HG03135 (cell line): ENCODE measurements at regions not wholly inside any gene's neighbourhood (a gene's known extent, or its start where the extent isn't known, plus 50 kb on each side); places are given as distances from the start of the nearest gene placed in this dataset.

ENCODE experiments used
- ATAC-seq: cut with Tn5 transposase; IDR thresholded peaks from one replicate; pipeline ENCODE4 v1.9.1; 2021; ENCODE audit warnings: mild to moderate bottlenecking, moderate library complexity; ENCODE audit not compliant: unreplicated experiment

- ATAC-seq, result no peak
Measured at GRCh38 chr15:39487458-39487735, 93.5 kb upstream of the THBS1 start.

- ATAC-seq, result no peak
Measured at GRCh38 chr15:39488516-39488915, 92.4 kb upstream of the THBS1 start.

DNA sequence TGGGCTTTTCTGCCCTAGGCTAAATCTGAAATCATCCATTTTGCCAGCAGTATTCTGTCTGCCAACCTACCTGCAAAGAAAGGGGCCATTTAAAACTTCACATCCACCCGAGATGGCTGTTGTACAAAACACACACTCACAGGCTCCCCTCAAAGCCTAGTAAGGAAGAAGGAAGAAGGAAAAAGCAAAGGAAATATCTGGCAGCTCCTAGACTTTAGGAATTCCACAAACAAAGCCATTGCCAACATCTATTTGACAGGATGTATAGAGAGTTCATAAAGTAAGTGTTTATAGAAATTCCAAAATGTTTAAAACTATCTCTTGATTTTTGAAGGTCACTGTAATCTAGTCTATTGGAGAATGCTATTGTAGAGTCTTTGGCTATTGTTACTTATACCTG lies 91.9 kb upstream of the THBS1 start:
- ATAC-seq, result no peak

GRCh38 chr15:39491115-39491885 lies 89.6 kb upstream of the THBS1 start:
- no peak for ATAC-seq

DNA sequence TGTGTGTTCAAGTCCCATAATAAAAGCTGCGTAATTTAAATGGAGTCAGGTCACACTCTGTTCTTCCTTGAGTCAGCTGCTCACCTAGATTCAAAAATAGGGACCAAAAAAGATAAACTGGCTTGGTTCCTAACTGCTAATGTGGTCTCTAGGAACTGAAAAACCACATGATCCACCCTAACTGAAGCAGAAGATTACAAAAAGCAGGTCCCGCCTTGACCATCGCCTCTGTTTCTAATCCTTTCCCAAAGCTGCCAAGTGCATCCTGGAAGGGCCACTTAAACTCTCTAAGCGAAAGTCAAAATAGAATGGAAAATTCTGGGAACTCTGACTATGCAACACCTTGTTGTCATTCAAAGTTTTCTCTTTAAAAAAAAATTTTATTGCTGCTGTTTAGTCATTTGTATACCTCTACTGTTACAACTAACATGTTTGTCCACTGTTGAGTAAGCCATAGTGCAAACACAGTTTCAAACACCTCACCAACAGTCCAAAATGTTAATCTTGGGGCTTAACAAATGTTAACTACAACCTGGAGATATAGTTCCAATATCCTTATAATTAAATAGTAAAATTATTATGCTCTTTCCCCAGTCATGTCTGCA lies 88.9 kb upstream of the THBS1 start:
- ATAC-seq, result no peak

DNA sequence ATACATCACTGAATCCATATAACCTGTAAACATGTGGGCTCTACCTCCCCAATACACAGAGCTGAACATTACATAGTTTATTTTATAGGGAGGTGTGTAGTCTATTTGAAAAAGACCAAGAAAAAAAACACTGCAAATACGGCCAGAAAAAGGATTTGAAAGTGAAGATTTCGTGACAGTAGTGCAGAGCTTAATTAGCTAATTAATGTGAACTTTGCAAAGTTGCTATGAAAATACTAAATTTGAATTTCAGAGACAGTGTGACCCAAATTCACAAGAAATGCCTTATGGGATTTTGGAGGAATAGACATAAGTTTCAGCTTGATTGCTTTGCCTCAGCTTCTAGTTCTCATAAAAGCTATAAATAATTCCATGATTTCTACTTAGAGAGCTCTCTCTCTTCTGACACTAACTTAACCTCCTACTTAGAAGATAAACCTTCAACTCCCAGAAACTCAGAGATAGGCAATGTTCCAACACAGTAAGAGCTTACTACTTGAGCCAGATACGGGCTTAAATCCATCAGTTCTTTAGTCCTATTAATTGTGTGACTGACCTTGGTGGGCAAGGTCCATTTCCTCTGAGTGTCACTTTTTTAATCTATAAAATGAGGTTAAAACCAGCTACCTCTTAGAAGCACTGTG lies 87.3 kb upstream of the THBS1 start:
- ATAC-seq, result no peak

DNA sequence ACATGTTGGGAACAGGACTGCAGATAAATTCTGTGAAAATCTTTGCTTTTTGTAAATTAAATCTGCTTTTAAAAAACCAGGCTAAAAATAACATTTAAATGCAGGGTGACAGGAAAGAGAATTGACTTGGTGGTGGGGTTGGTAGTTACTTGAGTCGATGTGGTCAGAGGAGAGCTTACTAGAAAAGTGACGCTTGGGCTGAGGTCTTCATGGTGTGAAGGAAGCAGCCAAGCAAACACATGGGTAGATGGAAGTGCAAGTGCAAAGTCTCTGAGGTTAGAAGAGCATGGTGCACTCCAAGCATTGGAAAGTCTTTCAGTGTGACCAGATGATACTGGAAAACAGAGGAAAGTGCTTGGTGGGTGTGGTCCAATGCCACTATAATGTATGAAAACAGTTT lies 86.4 kb upstream of the THBS1 start:
- ATAC-seq, result no peak

- no peak for ATAC-seq
Measured at GRCh38 chr15:39495871-39496840, 84.7 kb upstream of the THBS1 start.

- no peak for ATAC-seq
Measured at GRCh38 chr15:39497016-39497758, 83.7 kb upstream of the THBS1 start.

GRCh38 chr15:39497759-39498565 lies 82.9 kb upstream of the THBS1 start:
- ATAC-seq, result no peak

GRCh38 chr15:39498629-39499028 lies 82.2 kb upstream of the THBS1 start:
- no peak for ATAC-seq

DNA sequence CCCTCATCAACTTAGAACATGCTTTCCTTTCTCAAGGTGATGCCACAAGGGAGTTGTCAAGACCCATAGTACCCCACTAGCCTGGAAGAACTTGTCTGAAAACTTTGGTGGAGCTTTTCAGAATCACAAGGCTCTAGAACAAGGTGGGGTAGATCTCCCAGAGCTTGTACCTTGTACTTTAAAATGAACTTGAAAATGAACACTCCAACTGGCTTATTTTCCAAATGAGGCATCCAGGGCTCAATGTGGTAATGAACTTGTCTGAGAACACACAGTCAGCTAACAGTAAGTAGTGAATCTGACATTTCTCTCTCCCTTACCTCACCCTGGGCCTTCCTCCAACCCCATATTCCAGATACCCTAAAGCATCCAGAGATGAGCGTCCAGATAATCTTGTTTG lies 81.8 kb upstream of the THBS1 start:
- no peak for ATAC-seq

DNA sequence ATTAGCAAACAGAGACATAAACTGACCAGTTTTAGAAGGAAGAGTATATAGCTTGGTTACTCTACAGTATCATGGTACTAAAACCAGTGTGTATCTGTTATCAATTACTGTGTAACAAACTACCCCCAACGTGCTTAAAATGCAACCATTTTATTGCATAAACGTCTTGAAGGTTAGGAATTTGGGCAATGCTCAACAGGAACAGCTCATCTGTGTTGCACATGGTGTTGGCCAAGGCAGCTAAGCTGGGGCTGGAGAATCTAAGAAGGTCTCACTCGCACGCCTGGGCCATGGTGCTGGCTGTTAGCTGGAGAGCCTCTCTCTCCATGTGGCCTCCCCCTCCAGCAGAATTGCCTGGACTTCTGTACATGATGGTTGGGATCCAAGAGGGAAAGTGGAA lies 81.2 kb upstream of the THBS1 start:
- ATAC-seq, result no peak

GRCh38 chr15:39501366-39502081 lies 79.4 kb upstream of the THBS1 start:
- no peak for ATAC-seq

- ATAC-seq, result no peak
Measured at GRCh38 chr15:39502082-39502447, 78.8 kb upstream of the THBS1 start.

DNA sequence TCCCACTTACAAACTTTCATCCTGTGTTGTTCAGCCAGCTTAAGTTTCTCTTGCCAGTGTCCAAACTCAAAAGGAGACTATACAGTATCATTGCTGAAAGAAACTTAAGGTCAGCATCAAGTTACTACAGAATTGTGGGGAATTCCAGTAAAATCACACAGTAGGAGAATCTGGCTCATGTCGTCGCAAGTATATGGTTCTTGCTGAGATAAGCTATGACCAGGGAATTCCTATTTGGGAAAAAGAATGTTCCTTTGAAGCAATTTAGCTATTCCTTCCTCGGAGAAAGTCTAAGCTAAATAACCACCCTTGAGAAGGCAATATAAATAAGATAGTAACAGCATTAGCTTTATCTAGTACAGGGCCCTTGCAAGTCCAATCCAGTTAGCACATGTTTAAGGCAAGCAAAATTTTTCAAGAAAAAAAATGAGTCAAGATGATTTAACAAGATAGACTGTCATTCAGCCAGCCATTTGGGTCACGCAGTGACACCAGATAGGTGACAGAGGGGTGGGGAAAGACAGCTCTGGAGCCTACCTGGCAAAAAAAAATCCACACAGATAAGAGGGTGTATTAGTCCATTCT lies 78.2 kb upstream of the THBS1 start:
- no peak for ATAC-seq

GRCh38 chr15:39503526-39503925 lies 77.4 kb upstream of the THBS1 start:
- ATAC-seq, result no peak

DNA sequence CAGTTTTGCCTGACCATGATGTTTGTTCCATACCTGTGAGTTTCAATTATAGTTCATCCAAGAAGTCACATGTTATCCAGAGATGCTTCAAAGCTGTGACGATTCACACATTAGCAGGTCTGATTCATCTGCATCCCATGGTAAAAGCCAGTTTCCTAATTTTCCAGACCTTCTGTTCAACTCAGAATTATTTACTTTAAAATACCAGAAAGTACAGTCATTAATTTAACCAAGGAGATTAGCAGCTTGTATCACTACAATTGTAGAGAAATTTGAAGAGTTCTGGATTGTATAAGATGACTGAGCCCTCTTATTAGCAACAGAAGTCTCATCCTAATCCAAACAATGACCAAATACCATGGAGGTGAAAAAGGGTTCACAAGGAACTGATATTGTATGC lies 76.1 kb upstream of the THBS1 start:
- ATAC-seq, result no peak

DNA sequence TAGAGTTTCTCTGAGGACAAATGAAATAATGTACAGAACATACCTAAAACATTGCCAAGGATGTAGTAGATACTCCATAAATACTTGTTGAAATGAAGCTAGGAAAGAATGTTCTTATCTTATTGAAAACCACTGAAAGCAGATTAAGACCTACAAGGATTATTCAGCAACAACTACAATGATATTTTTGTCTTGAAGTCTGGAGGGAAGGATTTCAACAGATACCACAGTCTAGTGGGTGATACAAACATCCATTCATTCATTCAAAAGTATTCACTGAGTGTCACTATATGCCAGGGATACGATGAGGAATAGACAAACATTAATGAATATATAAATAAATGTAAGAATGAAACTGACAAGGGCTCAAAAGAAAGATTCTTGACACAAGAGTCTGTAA lies 74.7 kb upstream of the THBS1 start:
- no peak for ATAC-seq
